RPMI8226 (cell line): ENCODE measurements at regions not wholly inside any gene's neighbourhood (a gene's known extent, or its start where the extent isn't known, plus 50 kb on each side); places are given as distances from the start of the nearest gene placed in this dataset.
"Not testable (repeated sequence)": the region's sequence is repeated elsewhere in the genome, so short reads cannot be mapped to it uniquely, and the experiment has no call there.

ENCODE experiments used
- DNase-seq: peaks from one replicate; pipeline ENCODE4 v3.0.0-alpha.2; 2015

- no peak for DNase-seq
These were observed 292.9 kb downstream of the THBS2 start for GRCh38 chr6:168960551-168961263.

GRCh38 chr6:168959696-168960095, 293.9 kb downstream of the THBS2 start:
- DNase-seq: no peak

- peak; percentile 63 for DNase-seq
These were observed 296.5 kb downstream of the THBS2 start for GRCh38 chr6:168956884-168957730.

GRCh38 chr6:168956141-168956838, 297.4 kb downstream of the THBS2 start:
- DNase-seq: no peak

GRCh38 chr6:168953461-168953860, 300.2 kb downstream of the THBS2 start:
- DNase-seq: no peak

- DNase-seq: no peak
These were observed 302.4 kb downstream of the THBS2 start for GRCh38 chr6:168951217-168951616.

GRCh38 chr6:168950858-168951214, 302.8 kb downstream of the THBS2 start:
- DNase-seq: no peak

GRCh38 chr6:168949981-168950857, 303.4 kb downstream of the THBS2 start:
- no peak for DNase-seq

GRCh38 chr6:168948990-168949531, 304.6 kb downstream of the THBS2 start:
- no peak for DNase-seq

- DNase-seq: no peak
These were observed 305.6 kb downstream of the THBS2 start for GRCh38 chr6:168948002-168948401.

GRCh38 chr6:168943231-168943905, 310.3 kb downstream of the THBS2 start:
- DNase-seq: no peak

GRCh38 chr6:168942646-168943045, 311.0 kb downstream of the THBS2 start:
- DNase-seq: no peak

- no peak for DNase-seq
These were observed 312.6 kb downstream of the THBS2 start for GRCh38 chr6:168941036-168941435.

- DNase-seq: no peak
These were observed 313.9 kb downstream of the THBS2 start for GRCh38 chr6:168939796-168940195.

GRCh38 chr6:168939041-168939440, 314.6 kb downstream of the THBS2 start:
- DNase-seq: no peak

GRCh38 chr6:168938546-168938945, 315.1 kb downstream of the THBS2 start:
- no peak for DNase-seq

GRCh38 chr6:168937054-168937453, 316.6 kb downstream of the THBS2 start:
- DNase-seq: no peak

- DNase-seq: no peak
These were observed 318.0 kb downstream of the THBS2 start for GRCh38 chr6:168935628-168936010.

GRCh38 chr6:168934660-168935627, 318.7 kb downstream of the THBS2 start:
- no peak for DNase-seq

- not testable (repeated sequence) for DNase-seq
These were observed 321.5 kb downstream of the THBS2 start for GRCh38 chr6:168932171-168932570.

- not testable (repeated sequence) for DNase-seq
These were observed 322.6 kb downstream of the THBS2 start for GRCh38 chr6:168931072-168931471.
